ENCODE measurements at regions not wholly inside any gene's neighbourhood (a gene's known extent, or its start where the extent isn't known, plus 50 kb on each side); places are given as distances from the start of the nearest gene placed in this dataset.

- DNase-seq (ENCODE audit: low read depth), result no peak
Observed at GRCh38 chr2:236717729-236718128, 148.1 kb downstream of the ACKR3 start.

- DNase-seq (ENCODE audit: low read depth), result no peak
Observed at GRCh38 chr2:236718207-236718992, 148.8 kb downstream of the ACKR3 start.

GRCh38 chr2:236719192-236719635, 149.6 kb downstream of the ACKR3 start:
- no peak for DNase-seq (ENCODE audit: low read depth)

- DNase-seq (ENCODE audit: low read depth), result no peak
Observed at GRCh38 chr2:236720974-236721540, 151.4 kb downstream of the ACKR3 start.

GRCh38 chr2:236724200-236724599, 154.6 kb downstream of the ACKR3 start:
- DNase-seq (ENCODE audit: low read depth), result no peak

- no peak for DNase-seq (ENCODE audit: low read depth)
Observed at GRCh38 chr2:236726701-236727450, 157.3 kb downstream of the ACKR3 start.

GRCh38 chr2:236728916-236729670, 159.5 kb downstream of the ACKR3 start:
- no peak for DNase-seq (ENCODE audit: low read depth)

- no peak for DNase-seq (ENCODE audit: low read depth)
Observed at GRCh38 chr2:236730393-236730792, 160.8 kb downstream of the ACKR3 start.

GRCh38 chr2:236731767-236732580, 162.3 kb downstream of the ACKR3 start:
- no peak for DNase-seq (ENCODE audit: low read depth)

GRCh38 chr2:236733156-236733555, 163.5 kb downstream of the ACKR3 start:
- DNase-seq (ENCODE audit: low read depth), result no peak

- DNase-seq (ENCODE audit: low read depth), result no peak
Observed at GRCh38 chr2:236735825-236736238, 166.2 kb downstream of the ACKR3 start.

- DNase-seq (ENCODE audit: low read depth), result no peak
Observed at GRCh38 chr2:236738030-236738429, 168.4 kb downstream of the ACKR3 start.

- no peak for DNase-seq (ENCODE audit: low read depth)
Observed at GRCh38 chr2:236738896-236739295, 169.3 kb downstream of the ACKR3 start.

- DNase-seq (ENCODE audit: low read depth), result no peak
Observed at GRCh38 chr2:236739663-236740062, 170.0 kb downstream of the ACKR3 start.

- no peak for DNase-seq (ENCODE audit: low read depth)
Observed at GRCh38 chr2:236740506-236740905, 170.9 kb downstream of the ACKR3 start.

- DNase-seq (ENCODE audit: low read depth), result no peak
Observed at GRCh38 chr2:236743039-236743920, 173.7 kb downstream of the ACKR3 start.

GRCh38 chr2:236743921-236744280, 174.3 kb downstream of the ACKR3 start:
- no peak for DNase-seq (ENCODE audit: low read depth)

- no peak for DNase-seq (ENCODE audit: low read depth)
Observed at GRCh38 chr2:236744281-236744705, 174.7 kb downstream of the ACKR3 start.

GRCh38 chr2:236744716-236745115, 175.1 kb downstream of the ACKR3 start:
- DNase-seq (ENCODE audit: low read depth), result no peak

Data from T follicular helper cell (primary cell).